ENCODE measurements at regions not wholly inside any gene's neighbourhood (a gene's known extent, or its start where the extent isn't known, plus 50 kb on each side); places are given as distances from the start of the nearest gene placed in this dataset.

GRCh38 chr5:97980291-97980690 lies 793.2 kb upstream of the RGMB start:
- Histone ChIP-seq H4K91ac (ENCODE audit: low read depth, low read length) (no peak overlapping the region), H3K14ac (ENCODE audit: low read length) (no peak overlapping the region), H3K18ac (ENCODE audit: low read length) (no peak overlapping the region), H3K9ac (ENCODE audit: low read length) (no peak overlapping the region), H3K79me2 (ENCODE audit: control insufficient read depth, insufficient read depth, low read length, poor library complexity) (no peaks in the 10 kb centered on the region), H2AK5ac (ENCODE audit: low read length) (no peak overlapping the region), H3K79me1 (ENCODE audit: low read length) (no peaks in the 10 kb centered on the region), H3K27me3 (ENCODE audit: insufficient read depth, low read length) (no peaks in the 10 kb centered on the region), H3K4me1 (ENCODE audit: control insufficient read depth in 1 of 2, insufficient read depth in 2 of 2, low read length in 2 of 2) (no peaks in the 10 kb centered on the region), H3K23ac (ENCODE audit: low read length) (no peak overlapping the region), H3K4me3 (ENCODE audit: low read depth, low read length) (no peak overlapping the region), H2BK5ac (ENCODE audit: low read depth, low read length, poor library complexity) (no peak overlapping the region), H3K4me2 (ENCODE audit: low read length) (no peak overlapping the region), H2AFZ (ENCODE audit: insufficient read depth, low read length, poor library complexity) (no peak overlapping the region), H3K9me3 (ENCODE audit: insufficient read depth, low read depth, low read length) (no peaks in the 10 kb centered on the region), H2BK12ac (ENCODE audit: low read length) (no peak overlapping the region), H3K4ac (ENCODE audit: low read depth, low read length) (no peak overlapping the region), H4K8ac (ENCODE audit: low read depth, low read length) (no peak overlapping the region), H4K12ac (ENCODE audit: low read depth, low read length) (no peak overlapping the region), H2BK120ac (ENCODE audit: insufficient read depth, low read length, poor library complexity) (no peak overlapping the region), H3K36me3 (ENCODE audit: control insufficient read depth in 1 of 2, insufficient read depth in 2 of 2, low read length in 2 of 2) (no peaks in the 10 kb centered on the region), H3K27ac (ENCODE audit: low read depth, low read length) (no peak overlapping the region)
- WGBS (ENCODE audit: extremely low coverage, insufficient coverage, insufficient read length), result no CpG with 5 or more reads among the region's 1 CpG
- DNase-seq, result no peak

GRCh38 chr5:97986069-97986468 lies 787.4 kb upstream of the RGMB start:
- H4K91ac ChIP-seq (ENCODE audit: low read depth, low read length), result no peak overlapping the region
- WGBS (ENCODE audit: extremely low coverage, insufficient coverage, insufficient read length), result no CpG with 5 or more reads among the region's 4 CpGs

GRCh38 chr5:97991236-97991635 lies 782.2 kb upstream of the RGMB start:
- H2BK12ac ChIP-seq (ENCODE audit: low read length), result no peak overlapping the region
- no peaks in the 10 kb centered on the region for H3K4me1 ChIP-seq (ENCODE audit: control insufficient read depth in 1 of 2, insufficient read depth in 2 of 2, low read length in 2 of 2)
- no peak overlapping the region for H3K18ac ChIP-seq (ENCODE audit: low read length)
- no peak overlapping the region for H3K4me3 ChIP-seq (ENCODE audit: low read depth, low read length)
- H3K4me2 ChIP-seq (ENCODE audit: low read length), result no peak overlapping the region
- no peak overlapping the region for H3K23ac ChIP-seq (ENCODE audit: low read length)
- no peaks in the 10 kb centered on the region for H3K36me3 ChIP-seq (ENCODE audit: control insufficient read depth in 1 of 2, insufficient read depth in 2 of 2, low read length in 2 of 2)
- no CpG with 5 or more reads among the region's 7 CpGs for WGBS (ENCODE audit: extremely low coverage, insufficient coverage, insufficient read length)
- no peak overlapping the region for H2AK5ac ChIP-seq (ENCODE audit: low read length)
- H4K12ac ChIP-seq (ENCODE audit: low read depth, low read length), result peak overlapping the region; percentile 43
- H3K9ac ChIP-seq (ENCODE audit: low read length), result no peak overlapping the region
- no peak overlapping the region for H3K27ac ChIP-seq (ENCODE audit: low read depth, low read length)
- H4K91ac ChIP-seq (ENCODE audit: low read depth, low read length), result no peak overlapping the region
- no peak overlapping the region for H4K8ac ChIP-seq (ENCODE audit: low read depth, low read length)
- H2AFZ ChIP-seq (ENCODE audit: insufficient read depth, low read length, poor library complexity), result no peak overlapping the region
- no peak overlapping the region for H2BK5ac ChIP-seq (ENCODE audit: low read depth, low read length, poor library complexity)
- H3K79me2 ChIP-seq (ENCODE audit: control insufficient read depth, insufficient read depth, low read length, poor library complexity), result no peaks in the 10 kb centered on the region
- H3K27me3 ChIP-seq (ENCODE audit: insufficient read depth, low read length), result no peaks in the 10 kb centered on the region
- no peak overlapping the region for H3K4ac ChIP-seq (ENCODE audit: low read depth, low read length)
- no peaks in the 10 kb centered on the region for H3K79me1 ChIP-seq (ENCODE audit: low read length)
- H3K14ac ChIP-seq (ENCODE audit: low read length), result no peak overlapping the region
- H3K9me3 ChIP-seq (ENCODE audit: insufficient read depth, low read depth, low read length), result peaks cover 3% of the 10 kb centered on the region
- no peak for DNase-seq
- H2BK120ac ChIP-seq (ENCODE audit: insufficient read depth, low read length, poor library complexity), result no peak overlapping the region

More at GRCh38 chr5:97986069-97986468, 787.4 kb upstream of the RGMB start:
- no peak overlapping the region for H3K4me2 ChIP-seq (ENCODE audit: low read length)
- H3K18ac ChIP-seq (ENCODE audit: low read length), result no peak overlapping the region
- H3K9ac ChIP-seq (ENCODE audit: low read length), result no peak overlapping the region
- H2AFZ ChIP-seq (ENCODE audit: insufficient read depth, low read length, poor library complexity), result no peak overlapping the region
- no peaks in the 10 kb centered on the region for H3K79me1 ChIP-seq (ENCODE audit: low read length)
- H4K12ac ChIP-seq (ENCODE audit: low read depth, low read length), result no peak overlapping the region
- no peak overlapping the region for H3K27ac ChIP-seq (ENCODE audit: low read depth, low read length)
- no peaks in the 10 kb centered on the region for H3K36me3 ChIP-seq (ENCODE audit: control insufficient read depth in 1 of 2, insufficient read depth in 2 of 2, low read length in 2 of 2)
- H3K9me3 ChIP-seq (ENCODE audit: insufficient read depth, low read depth, low read length), result no peaks in the 10 kb centered on the region
- DNase-seq, result peak in 1 of 2 donors; percentile 27
- no peak overlapping the region for H4K8ac ChIP-seq (ENCODE audit: low read depth, low read length)
- no peak overlapping the region for H2BK5ac ChIP-seq (ENCODE audit: low read depth, low read length, poor library complexity)
- no peak overlapping the region for H3K4me3 ChIP-seq (ENCODE audit: low read depth, low read length)
- no peak overlapping the region for H2AK5ac ChIP-seq (ENCODE audit: low read length)
- no peak overlapping the region for H3K4ac ChIP-seq (ENCODE audit: low read depth, low read length)
- no peak overlapping the region for H2BK12ac ChIP-seq (ENCODE audit: low read length)
- no peak overlapping the region for H3K23ac ChIP-seq (ENCODE audit: low read length)
- H3K4me1 ChIP-seq (ENCODE audit: control insufficient read depth in 1 of 2, insufficient read depth in 2 of 2, low read length in 2 of 2), result no peaks in the 10 kb centered on the region
- H3K14ac ChIP-seq (ENCODE audit: low read length), result no peak overlapping the region
- no peaks in the 10 kb centered on the region for H3K79me2 ChIP-seq (ENCODE audit: control insufficient read depth, insufficient read depth, low read length, poor library complexity)
- H3K27me3 ChIP-seq (ENCODE audit: insufficient read depth, low read length), result no peaks in the 10 kb centered on the region
- H2BK120ac ChIP-seq (ENCODE audit: insufficient read depth, low read length, poor library complexity), result no peak overlapping the region

- no peak overlapping the region for H3K14ac ChIP-seq (ENCODE audit: low read length)
- no peak overlapping the region for H3K18ac ChIP-seq (ENCODE audit: low read length)
- no peak overlapping the region for H3K4me2 ChIP-seq (ENCODE audit: low read length)
- no peaks in the 10 kb centered on the region for H3K4me1 ChIP-seq (ENCODE audit: control insufficient read depth in 1 of 2, insufficient read depth in 2 of 2, low read length in 2 of 2)
- no peak overlapping the region for H2BK120ac ChIP-seq (ENCODE audit: insufficient read depth, low read length, poor library complexity)
- H2AFZ ChIP-seq (ENCODE audit: insufficient read depth, low read length, poor library complexity), result no peak overlapping the region
- H4K8ac ChIP-seq (ENCODE audit: low read depth, low read length), result no peak overlapping the region
- no peak overlapping the region for H3K4ac ChIP-seq (ENCODE audit: low read depth, low read length)
- H3K79me2 ChIP-seq (ENCODE audit: control insufficient read depth, insufficient read depth, low read length, poor library complexity), result no peaks in the 10 kb centered on the region
- H3K36me3 ChIP-seq (ENCODE audit: control insufficient read depth in 1 of 2, insufficient read depth in 2 of 2, low read length in 2 of 2), result no peaks in the 10 kb centered on the region
- no peak overlapping the region for H4K12ac ChIP-seq (ENCODE audit: low read depth, low read length)
- no peak overlapping the region for H3K9ac ChIP-seq (ENCODE audit: low read length)
- peak; percentile 19 to 70 for DNase-seq
- no peak overlapping the region for H2AK5ac ChIP-seq (ENCODE audit: low read length)
- no peak overlapping the region for H4K91ac ChIP-seq (ENCODE audit: low read depth, low read length)
- no peak overlapping the region for H2BK5ac ChIP-seq (ENCODE audit: low read depth, low read length, poor library complexity)
- H3K27me3 ChIP-seq (ENCODE audit: insufficient read depth, low read length), result no peaks in the 10 kb centered on the region
- H3K23ac ChIP-seq (ENCODE audit: low read length), result no peak overlapping the region
- no peaks in the 10 kb centered on the region for H3K79me1 ChIP-seq (ENCODE audit: low read length)
- H3K4me3 ChIP-seq (ENCODE audit: low read depth, low read length), result no peak overlapping the region
- no peak overlapping the region for H2BK12ac ChIP-seq (ENCODE audit: low read length)
- no peaks in the 10 kb centered on the region for H3K9me3 ChIP-seq (ENCODE audit: insufficient read depth, low read depth, low read length)
- H3K27ac ChIP-seq (ENCODE audit: low read depth, low read length), result no peak overlapping the region
Observed at GRCh38 chr5:97998941-97999340, 774.5 kb upstream of the RGMB start.
